NCI-H2227 (cell line): ENCODE measurements at regions not wholly inside any gene's neighbourhood (a gene's known extent, or its start where the extent isn't known, plus 50 kb on each side); places are given as distances from the start of the nearest gene placed in this dataset.
A peak's percentile ranks its signal among the peaks of the same experiment; 100 is the strongest.
"Not testable (repeated sequence)": the region's sequence is repeated elsewhere in the genome, so short reads cannot be mapped to it uniquely, and the experiment has no call there.

Experiments
- DNase-seq: peaks from one replicate; lab custom pipeline; 2025; ENCODE audit not compliant: unreplicated experiment; lab: John Stamatoyannopoulos, UW

- DNase-seq = not testable (repeated sequence)
Measured at GRCh38 chr6:148022279-148022678, 320.4 kb upstream of the SASH1 start.

GRCh38 chr6:148027201-148027600 is 315.4 kb upstream of the SASH1 start:
- DNase-seq = peak; percentile 2

GRCh38 chr6:148035806-148036390 is 306.7 kb upstream of the SASH1 start:
- DNase-seq = no peak

GRCh38 chr6:148037496-148037895 is 305.1 kb upstream of the SASH1 start:
- no peak for DNase-seq

- DNase-seq = no peak
Measured at GRCh38 chr6:148041546-148041945, 301.1 kb upstream of the SASH1 start.

GRCh38 chr6:148042536-148042935 is 300.1 kb upstream of the SASH1 start:
- DNase-seq = no peak

GRCh38 chr6:148044261-148044751 is 298.3 kb upstream of the SASH1 start:
- no peak for DNase-seq

- DNase-seq = no peak
Measured at GRCh38 chr6:148044921-148045320, 297.7 kb upstream of the SASH1 start.

GRCh38 chr6:148053209-148053608 is 289.4 kb upstream of the SASH1 start:
- no peak for DNase-seq

- no peak for DNase-seq
Measured at GRCh38 chr6:148053796-148054195, 288.8 kb upstream of the SASH1 start.

- no peak for DNase-seq
Measured at GRCh38 chr6:148054219-148054618, 288.4 kb upstream of the SASH1 start.

- no peak for DNase-seq
Measured at GRCh38 chr6:148055419-148055818, 287.2 kb upstream of the SASH1 start.

- no peak for DNase-seq
Measured at GRCh38 chr6:148059869-148060268, 282.8 kb upstream of the SASH1 start.

GRCh38 chr6:148064406-148065134 is 278.1 kb upstream of the SASH1 start:
- no peak for DNase-seq

GRCh38 chr6:148068437-148069061 is 274.1 kb upstream of the SASH1 start:
- no peak for DNase-seq

- no peak for DNase-seq
Measured at GRCh38 chr6:148069256-148069655, 273.4 kb upstream of the SASH1 start.

- no peak for DNase-seq
Measured at GRCh38 chr6:148074291-148074690, 268.3 kb upstream of the SASH1 start.

- DNase-seq = no peak
Measured at GRCh38 chr6:148074738-148075137, 267.9 kb upstream of the SASH1 start.

- no peak for DNase-seq
Measured at GRCh38 chr6:148075352-148075751, 267.3 kb upstream of the SASH1 start.

- no peak for DNase-seq
Measured at GRCh38 chr6:148076051-148076450, 266.6 kb upstream of the SASH1 start.

GRCh38 chr6:148080315-148080714 is 262.3 kb upstream of the SASH1 start:
- DNase-seq = no peak

GRCh38 chr6:148081076-148081475 is 261.6 kb upstream of the SASH1 start:
- no peak for DNase-seq
